Osteocyte (in vitro differentiated cells): ENCODE measurements at regions not wholly inside any gene's neighbourhood (a gene's known extent, or its start where the extent isn't known, plus 50 kb on each side); places are given as distances from the start of the nearest gene placed in this dataset.

Experiments used
- DNase-seq: peaks from one replicate; pipeline ENCODE4 v3.0.0; 2021; ENCODE audit warnings: mixed read lengths; ENCODE audit not compliant: unreplicated experiment; ENCODE audit errors: extremely low spot score
- H3K27ac Mint-ChIP-seq: one replicate; pipeline ENCODE4 v1.8.0; 2021; ENCODE audit warnings: mild to moderate bottlenecking, mixed read lengths; ENCODE audit not compliant: unreplicated experiment
- H3K27me3 Mint-ChIP-seq: one replicate; pipeline ENCODE4 v1.8.0; 2021; ENCODE audit warnings: mixed read lengths; ENCODE audit not compliant: unreplicated experiment
- H3K36me3 Mint-ChIP-seq: one replicate; pipeline ENCODE4 v1.8.0; 2021; ENCODE audit warnings: mixed read lengths; ENCODE audit not compliant: unreplicated experiment
- H3K4me1 Mint-ChIP-seq: one replicate; pipeline ENCODE4 v1.8.0; 2021; ENCODE audit warnings: mixed read lengths; ENCODE audit not compliant: unreplicated experiment
- H3K4me3 Mint-ChIP-seq: one replicate; pipeline ENCODE4 v1.8.0; 2021; ENCODE audit warnings: mild to moderate bottlenecking, moderate library complexity, mixed read lengths; ENCODE audit not compliant: unreplicated experiment
- H3K9me3 Mint-ChIP-seq: one replicate; pipeline ENCODE4 v1.8.0; 2021; ENCODE audit warnings: mixed read lengths; ENCODE audit not compliant: unreplicated experiment
- CTCF ChIP-seq: fragments of 200-600 bp; sonication (generic); IDR thresholded peaks from 2 replicates; pipeline ENCODE4 v1.5.0; 2021; ENCODE audit warnings: antibody characterized with exemption, mild to moderate bottlenecking, moderate library complexity

- H3K4me1 Mint-ChIP-seq = no peaks in the 10 kb centered on the region
- peaks cover 8% of the 10 kb centered on the region for H3K9me3 Mint-ChIP-seq
- DNase-seq = no peak
- TF ChIP-seq CTCF = no peak
- H3K36me3 Mint-ChIP-seq = no peaks in the 10 kb centered on the region
- no peak overlapping the region for H3K4me3 Mint-ChIP-seq
- no peaks in the 10 kb centered on the region for H3K27me3 Mint-ChIP-seq
- H3K27ac Mint-ChIP-seq = no peak overlapping the region
Measured at GRCh38 chr20:21812379-21812778, 106.9 kb downstream of the PAX1 start.

GRCh38 chr20:21809961-21810523, 104.6 kb downstream of the PAX1 start:
- no peaks in the 10 kb centered on the region for H3K27me3 Mint-ChIP-seq
- H3K9me3 Mint-ChIP-seq = peaks cover 15% of the 10 kb centered on the region
- H3K4me1 Mint-ChIP-seq = no peaks in the 10 kb centered on the region
- no peak for TF ChIP-seq CTCF
- H3K4me3 Mint-ChIP-seq = no peak overlapping the region
- H3K36me3 Mint-ChIP-seq = no peaks in the 10 kb centered on the region
- H3K27ac Mint-ChIP-seq = no peak overlapping the region
- no peak for DNase-seq

GRCh38 chr20:21808863-21809664, 103.6 kb downstream of the PAX1 start:
- no peak for DNase-seq
- no peaks in the 10 kb centered on the region for H3K4me1 Mint-ChIP-seq
- peak; percentile 47 for TF ChIP-seq CTCF
- H3K36me3 Mint-ChIP-seq = no peaks in the 10 kb centered on the region
- no peak overlapping the region for H3K4me3 Mint-ChIP-seq
- H3K27me3 Mint-ChIP-seq = no peaks in the 10 kb centered on the region
- H3K9me3 Mint-ChIP-seq = peaks cover 15% of the 10 kb centered on the region
- no peak overlapping the region for H3K27ac Mint-ChIP-seq

- Mint-ChIP-seq H3K36me3 (no peaks in the 10 kb centered on the region), H3K4me1 (no peaks in the 10 kb centered on the region), H3K9me3 (peaks cover 10% of the 10 kb centered on the region), H3K4me3 (no peak overlapping the region), H3K27me3 (no peaks in the 10 kb centered on the region), H3K27ac (no peak overlapping the region)
- TF ChIP-seq CTCF = no peak
- no peak for DNase-seq
Measured at GRCh38 chr20:21808139-21808538, 102.7 kb downstream of the PAX1 start.

GRCh38 chr20:21804802-21805201, 99.3 kb downstream of the PAX1 start:
- Mint-ChIP-seq H3K4me1 (no peaks in the 10 kb centered on the region), H3K27ac (no peak overlapping the region), H3K36me3 (no peaks in the 10 kb centered on the region), H3K9me3 (peaks cover 13% of the 10 kb centered on the region), H3K27me3 (no peaks in the 10 kb centered on the region), H3K4me3 (no peak overlapping the region)
- DNase-seq = no peak
- TF ChIP-seq CTCF = no peak
